OCI-LY7 (cell line): ENCODE measurements at regions not wholly inside any gene's neighbourhood (a gene's known extent, or its start where the extent isn't known, plus 50 kb on each side); places are given as distances from the start of the nearest gene placed in this dataset.

Experiments used
- BruUV-seq: library from RNA; stranded (reverse); fragments of 400-500 nt; replicated peaks from 2 replicates; lab custom pipeline; 2021; lab: Mats Ljungman, UMichigan
- CTCF ChIA-PET: fragments of 300-600 bp; sonication (Branson Sonifier 250); formaldehyde crosslinking; loops from one replicate; lab custom pipeline; 2022; ENCODE audit warnings: antibody characterized with exemption; ENCODE audit not compliant: unreplicated experiment; lab: Charles Lee
- POLR2A ChIA-PET: fragments of 300-600 bp; sonication (Branson Sonifier 250); formaldehyde crosslinking; loops from one replicate; lab custom pipeline; 2022; ENCODE audit warnings: antibody characterized with exemption; lab: Charles Lee
- DNase-seq: peaks from one replicate; pipeline ENCODE4 v3.0.0-alpha.2; 2015; ENCODE audit warnings: low spot score
- H2AFZ ChIP-seq: fragments of 200-600 bp; sonication (generic), shearing (Covaris generic); 2 replicates; pipeline ENCODE4 v1.6.1; 2014; ENCODE audit warnings: mild to moderate bottlenecking, antibody characterized with exemption, low read length, moderate library complexity
- H3K27ac ChIP-seq: fragments of 200-600 bp; sonication (generic); 2 replicates; pipeline ENCODE4 v1.5.1; 2014; ENCODE audit warnings: mixed run types, low read depth, mild to moderate bottlenecking, moderate library complexity, low read length, inconsistent platforms; ENCODE audit not compliant: poor library complexity, severe bottlenecking
- H3K36me3 ChIP-seq: fragments of 200-600 bp; sonication (generic); 2 replicates; pipeline ENCODE4 v1.6.1; 2014; ENCODE audit warnings: mild to moderate bottlenecking, antibody characterized with exemption, low read length, moderate library complexity, mixed read lengths; ENCODE audit not compliant: insufficient read depth
- H3K4me1 ChIP-seq: fragments of 200-600 bp; sonication (generic); 2 replicates; pipeline ENCODE4 v1.5.1; 2014; ENCODE audit warnings: mild to moderate bottlenecking, low read length; ENCODE audit not compliant: insufficient read depth, poor library complexity, severe bottlenecking
- H3K4me2 ChIP-seq: fragments of 200-600 bp; sonication (generic); 2 replicates; pipeline ENCODE4 v1.6.1; 2014; ENCODE audit warnings: mild to moderate bottlenecking, low read length
- H3K4me3 ChIP-seq: fragments of 200-600 bp; sonication (generic); 2 replicates; pipeline ENCODE4 v1.5.1; 2014; ENCODE audit warnings: mild to moderate bottlenecking, low read depth, low read length; ENCODE audit not compliant: poor library complexity, severe bottlenecking
- H3K79me2 ChIP-seq: fragments of 200-600 bp; sonication (generic); 2 replicates; pipeline ENCODE4 v1.6.1; 2016; ENCODE audit warnings: low read depth, mild to moderate bottlenecking, low read length, moderate library complexity, mixed read lengths; ENCODE audit not compliant: insufficient read depth
- H3K9me2 ChIP-seq: fragments of 200-600 bp; sonication (generic); 2 replicates; pipeline ENCODE4 v1.6.1; 2016; ENCODE audit warnings: mild to moderate bottlenecking, low read length, mixed read lengths; ENCODE audit not compliant: insufficient read depth
- H3K9me3 ChIP-seq: fragments of 200-600 bp; sonication (generic); 2 replicates; pipeline ENCODE4 v1.6.1; 2014; ENCODE audit warnings: mild to moderate bottlenecking, mixed run types, low read length, mixed read lengths
- H4K20me1 ChIP-seq: fragments of 200-600 bp; sonication (generic); 2 replicates; pipeline ENCODE4 v1.6.1; 2014; ENCODE audit warnings: mild to moderate bottlenecking, antibody characterized with exemption, low read length, moderate library complexity, mixed read lengths; ENCODE audit not compliant: insufficient read depth
- CTCF ChIP-seq: fragments of 200-600 bp; sonication (generic); conservative IDR thresholded peaks from 2 replicates; pipeline ENCODE4 v1.5.1; 2014; ENCODE audit warnings: mild to moderate bottlenecking, antibody characterized with exemption, low read length, moderate library complexity, mixed read lengths
- EZH2phosphoT487 ChIP-seq: fragments of 200-600 bp; sonication (generic); IDR thresholded peaks from 2 replicates; pipeline ENCODE4 v1.6.1; 2018; ENCODE audit warnings: low read depth, borderline replicate concordance, mild to moderate bottlenecking, mixed run types, antibody characterized with exemption, low read length, moderate library complexity, mixed read lengths
- intact Hi-C: fragments of 100-400 bp; cut with micrococcal nuclease; formaldehyde crosslinking; loops from one replicate; pipeline ENCODE4 v1.10.0; 2022; ENCODE audit not compliant: unreplicated experiment

DNA sequence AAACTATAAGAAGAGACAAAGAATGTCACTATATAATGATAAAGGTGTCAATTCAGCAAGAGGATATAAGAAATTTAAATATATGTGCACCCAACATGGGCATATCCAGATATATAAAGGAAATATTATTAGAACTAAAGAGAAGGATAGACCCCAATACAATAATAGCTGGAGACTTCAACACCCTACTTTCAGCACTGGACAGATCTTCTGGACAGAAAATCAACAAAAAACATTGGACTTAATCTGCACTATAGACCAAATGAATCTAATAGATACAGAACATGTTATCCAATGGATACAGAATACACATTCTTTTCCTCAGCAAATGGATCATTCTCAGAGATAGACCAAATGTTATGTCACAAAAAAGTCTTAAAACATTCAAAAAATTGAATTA, 327.7 kb downstream of the PPP1R2C start:
- ChIA-PET CTCF (no interaction called here), POLR2A (no interaction called here)
- no TSS peak for BruUV-seq
- H4K20me1 ChIP-seq, result no peaks in the 10 kb centered on the region
- no peak for TF ChIP-seq EZH2phosphoT487
- no peak for TF ChIP-seq CTCF
- H2AFZ ChIP-seq, result no peak overlapping the region
- no peaks in the 10 kb centered on the region for H3K79me2 ChIP-seq
- no peak overlapping the region for H3K4me2 ChIP-seq
- H3K9me3 ChIP-seq, result no peaks in the 10 kb centered on the region
- DNase-seq, result no peak
- intact Hi-C loops, result no loop called here
- no peaks in the 10 kb centered on the region for H3K36me3 ChIP-seq
- no peak overlapping the region for H3K4me3 ChIP-seq
- H3K9me2 ChIP-seq, result no peaks in the 10 kb centered on the region
- no peaks in the 10 kb centered on the region for H3K4me1 ChIP-seq
- no peak overlapping the region for H3K27ac ChIP-seq

DNA sequence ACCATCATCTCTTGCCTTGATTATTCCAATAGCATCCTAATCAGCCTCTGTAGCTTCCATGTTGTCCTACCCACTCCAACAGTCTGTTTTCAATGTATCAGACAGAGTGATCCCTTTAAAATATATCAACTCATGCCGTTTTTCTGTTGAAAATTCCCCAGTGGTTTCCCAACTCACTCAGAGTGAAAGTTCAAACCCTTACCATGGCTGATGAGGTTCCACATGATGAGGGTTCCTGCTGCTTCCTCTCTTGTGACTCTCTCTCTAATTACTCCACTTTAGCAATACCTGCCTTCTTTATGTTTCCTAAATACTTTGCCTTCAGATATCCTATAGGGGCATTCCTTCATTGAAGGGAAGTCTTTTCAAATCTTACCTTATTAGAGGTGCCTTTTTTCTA, 334.7 kb downstream of the PPP1R2C start:
- no peak for DNase-seq
- ChIA-PET CTCF (no interaction called here), POLR2A (no interaction called here)
- Histone ChIP-seq H3K27ac (no peak overlapping the region), H2AFZ (no peak overlapping the region), H3K4me1 (peaks cover 5% of the 10 kb centered on the region), H4K20me1 (no peaks in the 10 kb centered on the region), H3K4me3 (no peak overlapping the region), H3K9me2 (no peaks in the 10 kb centered on the region), H3K79me2 (no peaks in the 10 kb centered on the region), H3K36me3 (no peaks in the 10 kb centered on the region), H3K4me2 (no peak overlapping the region), H3K9me3 (no peaks in the 10 kb centered on the region)
- intact Hi-C loops, result no loop called here
- TF ChIP-seq CTCF (no peak), EZH2phosphoT487 (no peak)
- no TSS peak for BruUV-seq

- peaks cover 5% of the 10 kb centered on the region for H3K4me1 ChIP-seq
- H4K20me1 ChIP-seq, result no peaks in the 10 kb centered on the region
- TF ChIP-seq EZH2phosphoT487, result no peak
- no peak for TF ChIP-seq CTCF
- intact Hi-C loops, result no loop called here
- no peak overlapping the region for H2AFZ ChIP-seq
- BruUV-seq, result no TSS peak
- no peak for DNase-seq
- no peak overlapping the region for H3K4me3 ChIP-seq
- H3K9me2 ChIP-seq, result no peaks in the 10 kb centered on the region
- H3K36me3 ChIP-seq, result no peaks in the 10 kb centered on the region
- no peak overlapping the region for H3K27ac ChIP-seq
- no peak overlapping the region for H3K4me2 ChIP-seq
- POLR2A ChIA-PET, result no interaction called here
- no peaks in the 10 kb centered on the region for H3K79me2 ChIP-seq
- no peaks in the 10 kb centered on the region for H3K9me3 ChIP-seq
- CTCF ChIA-PET, result no interaction called here
Observed at GRCh38 chrX:42442745-42443144, 335.2 kb downstream of the PPP1R2C start.
